SK-N-SH (cell line): ENCODE measurements at regions not wholly inside any gene's neighbourhood (a gene's known extent, or its start where the extent isn't known, plus 50 kb on each side); places are given as distances from the start of the nearest gene placed in this dataset.
"Not testable (repeated sequence)": the region's sequence is repeated elsewhere in the genome, so short reads cannot be mapped to it uniquely, and the experiment has no call there.

Source experiments
- CTCF ChIA-PET: fragments of 300-600, 350-600 bp; formaldehyde crosslinking; extraction: SDS; loops from one replicate; lab custom pipeline; 2021; lab: Yijun Ruan, JAX
- POLR2A ChIA-PET: fragments of 350-600 bp; sonication (Branson Sonifier 250); formaldehyde crosslinking; extraction: SDS; loops from one replicate; lab custom pipeline; 2020; ENCODE audit warnings: antibody characterized with exemption, inconsistent platforms; lab: Yijun Ruan, JAX
- DNase-seq: peaks from one replicate; pipeline ENCODE4 v3.0.0; 2012
- H2AFZ ChIP-seq: fragments of 200-600 bp; sonication (generic); 2 replicates; pipeline ENCODE4 v1.8.1; 2016; ENCODE audit warnings: antibody characterized with exemption, mild to moderate bottlenecking, low read depth
- H3F3A ChIP-seq: fragments of 200-600 bp; sonication (generic); replicated peaks from 2 replicates; pipeline ENCODE3; 2016; ENCODE audit warnings: antibody characterized with exemption, mild to moderate bottlenecking; ENCODE audit not compliant: insufficient read depth
- H3K27ac ChIP-seq, 2 experiments: fragments of 200-500 bp in 1 of 2; fragments of 200-600 bp in 1 of 2; sonication (Bioruptor generic) in 1 of 2; sonication (generic), shearing (Covaris generic) in 1 of 2; 2 replicates each; pipeline versions ENCODE4 v1.5.1 to v1.6.1; 2014 to 2016; ENCODE audit warnings: low read depth in 2 of 2, inconsistent platforms in 1 of 2, low read length in 1 of 2, mild to moderate bottlenecking in 1 of 2, mixed read lengths in 1 of 2
- H3K27me3 ChIP-seq: fragments of 200-600 bp; sonication (generic), shearing (Covaris generic); 2 replicates; pipeline ENCODE4 v1.6.1; 2016; ENCODE audit warnings: mixed run types; ENCODE audit not compliant: insufficient read depth
- H3K36me3 ChIP-seq, 2 experiments: fragments of 200-500 bp in 1 of 2; fragments of 200-600 bp in 1 of 2; sonication (Bioruptor generic) in 1 of 2; sonication (generic) in 1 of 2; replicated peaks in 1 of 2; 2 replicates each; pipeline versions ENCODE3 to v1.5.1; 2014 to 2016; ENCODE audit warnings: low read length in 1 of 2, mild to moderate bottlenecking in 1 of 2; ENCODE audit not compliant: insufficient read depth in 2 of 2, control insufficient read depth in 1 of 2
- H3K4me1 ChIP-seq, 2 experiments: fragments of 200-500 bp in 1 of 2; fragments of 200-600 bp in 1 of 2; sonication (Bioruptor generic) in 1 of 2; sonication (generic), shearing (Covaris generic) in 1 of 2; 2 replicates each; pipeline versions ENCODE4 v1.5.1 to v1.6.1; 2014 to 2016; ENCODE audit warnings: low read depth in 1 of 2, low read length in 1 of 2, mixed run types in 1 of 2; ENCODE audit not compliant: insufficient read depth in 2 of 2, control insufficient read depth in 1 of 2
- H3K4me2 ChIP-seq: fragments of 200-600 bp; sonication (generic), shearing (Covaris generic); 2 replicates; pipeline ENCODE4 v1.6.1; 2017; ENCODE audit warnings: mixed run types
- H3K4me3 ChIP-seq, 2 experiments: fragments of 200-500 bp in 1 of 2; fragments of 200-600 bp in 1 of 2; sonication (Bioruptor generic) in 1 of 2; sonication (generic), shearing (Covaris generic) in 1 of 2; 2 replicates each; pipeline versions ENCODE4 v1.5.1 to v1.8.1; 2014 to 2016; ENCODE audit warnings: low read depth in 2 of 2, inconsistent platforms in 1 of 2, low read length in 1 of 2, mild to moderate bottlenecking in 1 of 2, mixed read lengths in 1 of 2, moderate library complexity in 1 of 2
- H3K79me2 ChIP-seq: fragments of 200-600 bp; sonication (generic); 2 replicates; pipeline ENCODE4 v1.8.1; 2017; ENCODE audit warnings: mild to moderate bottlenecking; ENCODE audit not compliant: insufficient read depth
- H3K9ac ChIP-seq: fragments of 200-600 bp; sonication (generic); 2 replicates; pipeline ENCODE4 v1.6.1; 2017; ENCODE audit warnings: mixed run types
- H3K9me2 ChIP-seq: fragments of 200-600 bp; sonication (generic); 2 replicates; pipeline ENCODE4 v1.6.1; 2017; ENCODE audit warnings: mixed run types
- H3K9me3 ChIP-seq: fragments of 200-600 bp; sonication (generic); 2 replicates; pipeline ENCODE4 v1.6.1; 2017; ENCODE audit warnings: mixed run types, mild to moderate bottlenecking, moderate library complexity
- H4K20me1 ChIP-seq: fragments of 200-600 bp; sonication (generic); 2 replicates; pipeline ENCODE4 v1.6.1; 2017; ENCODE audit warnings: mild to moderate bottlenecking, mixed run types; ENCODE audit not compliant: insufficient read depth
- CHD2 ChIP-seq: fragments of 150-350 bp; IDR thresholded peaks from 2 replicates; pipeline ENCODE4 v1.6.1; 2018; ENCODE audit warnings: low read length; ENCODE audit not compliant: partially characterized antibody
- GABPA ChIP-seq: IDR thresholded peaks from 2 replicates; pipeline ENCODE4 v1.4.0; 2012; ENCODE audit warnings: low read depth, mild to moderate bottlenecking
- IRF3 ChIP-seq: fragments of 150-350 bp; IDR thresholded peaks from 2 replicates; pipeline ENCODE4 v1.6.1; 2016; ENCODE audit warnings: mild to moderate bottlenecking, low read depth, low read length
- NRF1 ChIP-seq: IDR thresholded peaks from 2 replicates; pipeline ENCODE4 v1.6.1; 2012; ENCODE audit warnings: low read depth, mild to moderate bottlenecking, low read length
- POLR2AphosphoS5 ChIP-seq: IDR thresholded peaks from 2 replicates; pipeline ENCODE4 v1.6.1; 2012; ENCODE audit warnings: low read depth, low read length
- RXRA ChIP-seq: IDR thresholded peaks from 2 replicates; pipeline ENCODE4 v1.4.0; 2012; ENCODE audit warnings: low read depth, mild to moderate bottlenecking, borderline replicate concordance
- USF1 ChIP-seq: IDR thresholded peaks from 2 replicates; pipeline ENCODE4 v1.4.0; 2012; ENCODE audit warnings: low read depth, borderline replicate concordance
- WGBS: methylation state at CpG from one replicate; pipeline ENCODE4 v1.1.6; 2017; ENCODE audit warnings: low lambda C conversion rate; 5-methylcytosine and 5-hydroxymethylcytosine counted together

- Histone ChIP-seq H3K4me3 (no peak overlapping the region), H3K9me3 (no peaks in the 10 kb centered on the region), H3K9ac (no peak overlapping the region), H4K20me1 (no peaks in the 10 kb centered on the region), H3K27me3 (no peaks in the 10 kb centered on the region), H3K4me1 (no peaks in the 10 kb centered on the region), H3K27ac (no peak overlapping the region), H2AFZ (no peak overlapping the region)
- ChIA-PET CTCF (interaction anchor here (1.3 kb wide), 1 partner anchor 129 kb away, joined by 3 read pairs; no protein-coding TSS in a partner anchor), POLR2A (no interaction called here)
- no peak for DNase-seq
- WGBS: 0% methylated on average over 1 of the region's 1 CpG
- TF ChIP-seq POLR2AphosphoS5 (no peak), CHD2 (no peak), GABPA (no peak), USF1 (no peak), NRF1 (no peak), IRF3 (no peak), RXRA (no peak)
- TF ChIP-seq, all 33 proteins: peak for 0
- H3F3A ChIP-seq: no peaks in the 10 kb centered on the region
- no peak overlapping the region for H3K4me2 ChIP-seq
- H3K9me2 ChIP-seq: no peaks in the 10 kb centered on the region
- no peaks in the 10 kb centered on the region for H3K79me2 ChIP-seq
- no peaks in the 10 kb centered on the region for H3K36me3 ChIP-seq
Measured at GRCh38 chrX:106286053-106286650, 118.0 kb downstream of the PWWP3B start.

- POLR2A ChIA-PET: not testable (repeated sequence)
Measured at GRCh38 chrX:106290778-106291177, 122.7 kb downstream of the PWWP3B start.

DNA sequence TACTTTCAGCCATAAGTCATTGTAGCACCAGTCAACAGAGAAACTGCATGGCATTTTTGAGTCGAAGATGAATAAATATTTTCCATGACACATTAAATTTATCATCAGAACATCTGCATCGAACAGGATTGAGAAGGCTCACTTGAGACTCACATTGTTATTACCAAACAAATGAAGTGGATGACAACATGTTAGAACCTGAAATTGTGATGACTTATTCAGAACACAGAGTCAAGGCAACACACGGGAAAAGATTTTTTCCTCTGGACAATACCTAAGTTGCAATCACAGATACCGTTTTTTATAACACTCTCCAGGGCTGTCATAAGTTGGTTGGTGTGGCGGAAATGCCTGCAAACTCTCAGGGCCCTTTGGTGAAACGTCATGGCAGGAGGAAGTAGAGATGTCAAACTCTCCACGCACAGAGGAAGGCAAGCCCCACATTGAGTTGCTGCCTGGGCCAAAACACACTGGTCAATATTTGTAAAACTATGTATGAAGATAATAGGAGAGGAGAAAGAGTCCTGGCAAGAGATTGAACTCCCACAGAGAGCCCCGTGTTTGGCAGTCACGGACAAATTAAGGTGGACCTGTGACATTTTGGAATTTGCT lies 123.8 kb downstream of the PWWP3B start:
- DNase-seq, H2AFZ ChIP-seq, H3K36me3 ChIP-seq, H3K27me3 ChIP-seq, POLR2A ChIA-PET, H3K9me3 ChIP-seq, H3F3A ChIP-seq, H3K4me2 ChIP-seq, H4K20me1 ChIP-seq, H3K9ac ChIP-seq, H3K4me1 ChIP-seq, H3K79me2 ChIP-seq, H3K27ac ChIP-seq, H3K4me3 ChIP-seq, H3K9me2 ChIP-seq, CTCF ChIA-PET: not testable (repeated sequence)
- WGBS: no CpG with 5 or more reads among the region's 9 CpGs

More at GRCh38 chrX:106290778-106291177, 122.7 kb downstream of the PWWP3B start:
- H3K36me3 ChIP-seq, DNase-seq, H3K79me2 ChIP-seq, H3K9me3 ChIP-seq, H3K9me2 ChIP-seq, H4K20me1 ChIP-seq, H2AFZ ChIP-seq, H3K27ac ChIP-seq, CTCF ChIA-PET, H3K27me3 ChIP-seq, H3K4me3 ChIP-seq, H3K4me2 ChIP-seq, H3K9ac ChIP-seq, H3F3A ChIP-seq, H3K4me1 ChIP-seq: not testable (repeated sequence)
- WGBS: no CpG with 5 or more reads among the region's 5 CpGs
